Transverse colon (tissue), 4 donors: ENCODE measurements at regions not wholly inside any gene's neighbourhood (a gene's known extent, or its start where the extent isn't known, plus 50 kb on each side); places are given as distances from the start of the nearest gene placed in this dataset.

ENCODE experiments used
- DNase-seq: peaks from one replicate; pipeline ENCODE4 v3.0.0-alpha.2; 2019
- H3K27ac ChIP-seq, 4 donors: fragments of 200-600 bp; sonication (generic); 2 replicates each; pipeline ENCODE4 v1.5.1; 2016 to 2018; ENCODE audit warnings: inconsistent platforms in 4 of 4
- H3K27me3 ChIP-seq: fragments of 200-600 bp; sonication (generic); 2 replicates; pipeline ENCODE4 v1.5.1; 2017; ENCODE audit warnings: inconsistent platforms
- H3K36me3 ChIP-seq, 4 donors: fragments of 200-600 bp; sonication (generic); 2 replicates each; pipeline ENCODE4 v1.5.1; 2017 to 2019; ENCODE audit warnings: inconsistent platforms in 4 of 4
- H3K4me1 ChIP-seq, 4 donors: fragments of 200-600 bp; sonication (generic); 2 replicates each; pipeline ENCODE4 v1.5.1; 2017 to 2020; ENCODE audit warnings: inconsistent platforms in 4 of 4
- H3K4me3 ChIP-seq, 4 donors: fragments of 200-600 bp; sonication (generic); 1 replicate in 1 of 4; 2 replicates in 3 of 4; pipeline versions ENCODE4 v1.5.1 to v1.6.1; 2017 to 2019; ENCODE audit warnings: inconsistent platforms in 4 of 4
- H3K9me3 ChIP-seq, 2 donors: fragments of 200-600 bp; sonication (generic); 2 replicates each; pipeline ENCODE4 v1.5.1; 2017 to 2019; ENCODE audit warnings: inconsistent platforms in 2 of 2
- CTCF ChIP-seq, 5 experiments: fragments of 200-600 bp in 3 of 5; fragments of 450-650 bp in 2 of 5; sonication (generic) in 3 of 5; IDR thresholded peaks; 1 replicate in 2 of 5; 2 replicates in 3 of 5; pipeline ENCODE4 v1.5.1; 2016 to 2017; ENCODE audit warnings: antibody characterized with exemption in 5 of 5, inconsistent platforms in 3 of 5, mild to moderate bottlenecking in 2 of 5, moderate library complexity in 1 of 5
- EP300 ChIP-seq: sonication (generic); formaldehyde crosslinking; IDR thresholded peaks from one replicate; pipeline ENCODE4 v1.6.1; 2017; ENCODE audit warnings: antibody characterized with exemption, low read depth
- POLR2A ChIP-seq: fragments of 450-650 bp; IDR thresholded peaks from one replicate; pipeline ENCODE4 v1.6.1; 2016; ENCODE audit warnings: antibody characterized with exemption, mild to moderate bottlenecking, moderate library complexity
- POLR2AphosphoS5 ChIP-seq, 3 donors: sonication (generic); formaldehyde crosslinking; IDR thresholded peaks; one replicate each; pipeline ENCODE4 v1.6.1; 2016; ENCODE audit warnings: antibody characterized with exemption in 3 of 3
- WGBS, 2 donors: methylation state at CpG; one replicate each; pipeline ENCODE4 v1.1.5; 2018; ENCODE audit warnings: low coverage in 1 of 2; 5-methylcytosine and 5-hydroxymethylcytosine counted together
- in situ Hi-C, 4 donors: fragments of 200-750 bp; cut with MboI; loops; one replicate each; pipeline versions ENCODE4 v1.15.0 to v1.15.1; 2017; ENCODE audit warnings: low sequenced_read_pairs in 3 of 4, low pct_ligation_motif_present in 1 of 4, low pct_unique_long_range_greater_than_20kb in 1 of 4
- intact Hi-C: fragments of 100-400 bp; cut with DNase I; formaldehyde crosslinking; loops from one replicate; pipeline ENCODE4 v1.15.1; 2023; ENCODE audit warnings: low total_unique reads

- intact Hi-C loops = no loop called here
- no peak for TF ChIP-seq CTCF (IDR thresholded peaks at IDR 0.05)
- no peak for TF ChIP-seq EP300
- no peak for TF ChIP-seq POLR2AphosphoS5 (IDR thresholded peaks at IDR 0.05)
- no peak for TF ChIP-seq POLR2A
- no peaks in the 10 kb centered on the region for H3K9me3 ChIP-seq
- H3K36me3 ChIP-seq = no peaks in the 10 kb centered on the region
- H3K4me1 ChIP-seq = peaks cover 0 to 2% (median 0%) of the 10 kb centered on the region in 4 donors
- no peak overlapping the region for H3K27ac ChIP-seq
- no peaks in the 10 kb centered on the region for H3K27me3 ChIP-seq
- no peak for DNase-seq
- 68 to 80% methylated on average over 2 to 6 of the region's 6 CpGs for WGBS, 2 donors
- H3K4me3 ChIP-seq = no peak overlapping the region
- in situ Hi-C loops = no loop called here
These were observed 251.6 kb downstream of the KCTD12 start for GRCh38 chr13:76634431-76635191.

GRCh38 chr13:76632401-76633044 lies 253.7 kb downstream of the KCTD12 start:
- no peak for TF ChIP-seq CTCF (IDR thresholded peaks at IDR 0.05)
- TF ChIP-seq EP300 = no peak
- in situ Hi-C loops = no loop called here
- WGBS, 2 donors = 59 to 71% methylated on average over 2 to 3 of the region's 3 CpGs

GRCh38 chr13:76630629-76631230 lies 255.5 kb downstream of the KCTD12 start:
- Histone ChIP-seq H3K27ac (no peak overlapping the region), H3K9me3 (no peaks in the 10 kb centered on the region), H3K4me1 (no peaks in the 10 kb centered on the region), H3K4me3 (no peak overlapping the region), H3K36me3 (no peaks in the 10 kb centered on the region), H3K27me3 (no peaks in the 10 kb centered on the region)
- in situ Hi-C loops (no loop called here), intact Hi-C loops (no loop called here)
- TF ChIP-seq EP300 (no peak), CTCF (IDR thresholded peaks at IDR 0.05) (no peak), POLR2AphosphoS5 (IDR thresholded peaks at IDR 0.05) (no peak), POLR2A (no peak)
- no peak for DNase-seq
- 69 to 71% methylated on average over 5 of the region's 5 CpGs for WGBS, 2 donors

More at GRCh38 chr13:76632401-76633044, 253.7 kb downstream of the KCTD12 start:
- DNase-seq = no peak
- intact Hi-C loops = no loop called here
- H3K4me3 ChIP-seq = no peak overlapping the region
- H3K4me1 ChIP-seq = no peaks in the 10 kb centered on the region
- H3K36me3 ChIP-seq = no peaks in the 10 kb centered on the region
- H3K27me3 ChIP-seq = no peaks in the 10 kb centered on the region
- H3K27ac ChIP-seq = no peak overlapping the region
- H3K9me3 ChIP-seq = no peaks in the 10 kb centered on the region

GRCh38 chr13:76622315-76623040 lies 263.7 kb downstream of the KCTD12 start:
- 29 to 71% methylated on average over 1 of the region's 1 CpG for WGBS, 2 donors
- Histone ChIP-seq H3K4me3 (no peak overlapping the region), H3K27ac (no peak overlapping the region), H3K36me3 (no peaks in the 10 kb centered on the region), H3K27me3 (no peaks in the 10 kb centered on the region), H3K4me1 (peaks cover 0 to 5% (median 0%) of the 10 kb centered on the region in 4 donors), H3K9me3 (no peaks in the 10 kb centered on the region)
- no peak for TF ChIP-seq EP300
- no peak for TF ChIP-seq CTCF (IDR thresholded peaks at IDR 0.05)
- no peak for TF ChIP-seq POLR2A
- no peak for TF ChIP-seq POLR2AphosphoS5 (IDR thresholded peaks at IDR 0.05)
- intact Hi-C loops (no loop called here), in situ Hi-C loops (no loop called here)
- no peak for DNase-seq
